NOMO-1 treated with DMSO at 0.1 percent for 48 hours (cell line): ENCODE measurements at regions not wholly inside any gene's neighbourhood (a gene's known extent, or its start where the extent isn't known, plus 50 kb on each side); places are given as distances from the start of the nearest gene placed in this dataset.

Experiments
- DNase-seq: peaks from one replicate; lab custom pipeline; 2025; ENCODE audit not compliant: unreplicated experiment; lab: John Stamatoyannopoulos, UW

GRCh38 chr16:52896478-52897164, 156.1 kb downstream of the CHD9NB start:
- no peak for DNase-seq

- no peak for DNase-seq
Measured at GRCh38 chr16:52874042-52874441, 178.7 kb downstream of the CHD9NB start.

GRCh38 chr16:52872731-52873130, 180.0 kb downstream of the CHD9NB start:
- DNase-seq = no peak

GRCh38 chr16:52871481-52871880, 181.2 kb downstream of the CHD9NB start:
- DNase-seq = no peak

- no peak for DNase-seq
Measured at GRCh38 chr16:52869243-52869642, 183.5 kb downstream of the CHD9NB start.

GRCh38 chr16:52863000-52863399, 189.7 kb downstream of the CHD9NB start:
- no peak for DNase-seq

- no peak for DNase-seq
Measured at GRCh38 chr16:52861614-52862022, 191.1 kb downstream of the CHD9NB start.

GRCh38 chr16:52855463-52855862, 197.2 kb downstream of the CHD9NB start:
- DNase-seq = no peak

- DNase-seq = no peak
Measured at GRCh38 chr16:52852978-52853377, 199.7 kb downstream of the CHD9NB start.

- DNase-seq = no peak
Measured at GRCh38 chr16:52851211-52851740, 201.4 kb downstream of the CHD9NB start.

GRCh38 chr16:52843381-52843780, 209.3 kb downstream of the CHD9NB start:
- DNase-seq = no peak

GRCh38 chr16:52837251-52837650, 215.4 kb downstream of the CHD9NB start:
- DNase-seq = no peak

- DNase-seq = no peak
Measured at GRCh38 chr16:52834736-52835465, 217.8 kb downstream of the CHD9NB start.

GRCh38 chr16:52832771-52833170, 219.9 kb downstream of the CHD9NB start:
- DNase-seq = no peak

- DNase-seq = no peak
Measured at GRCh38 chr16:52827456-52827855, 225.2 kb downstream of the CHD9NB start.

GRCh38 chr16:52825892-52826291, 226.8 kb downstream of the CHD9NB start:
- no peak for DNase-seq

GRCh38 chr16:52819808-52820207, 232.9 kb downstream of the CHD9NB start:
- no peak for DNase-seq

GRCh38 chr16:52819405-52819804, 233.3 kb downstream of the CHD9NB start:
- no peak for DNase-seq

GRCh38 chr16:52817696-52818095, 235.0 kb downstream of the CHD9NB start:
- no peak for DNase-seq

GRCh38 chr16:52816993-52817392, 235.7 kb downstream of the CHD9NB start:
- no peak for DNase-seq

- no peak for DNase-seq
Measured at GRCh38 chr16:52812678-52813556, 239.8 kb downstream of the CHD9NB start.
